Hepatocyte (in vitro differentiated cells): ENCODE measurements at regions not wholly inside any gene's neighbourhood (a gene's known extent, or its start where the extent isn't known, plus 50 kb on each side); places are given as distances from the start of the nearest gene placed in this dataset.

ENCODE experiments used
- DNase-seq: peaks from one replicate; pipeline ENCODE4 v3.0.0-alpha.2; 2016; ENCODE audit warnings: low spot score
- H2AFZ ChIP-seq: fragments of 200-600 bp; sonication (generic); 2 replicates; pipeline ENCODE4 v1.6.0; 2016; ENCODE audit warnings: antibody characterized with exemption, mild to moderate bottlenecking
- H3K27ac ChIP-seq: fragments of 200-600 bp; sonication (generic); 2 replicates; pipeline ENCODE4 v1.5.1; 2016; ENCODE audit warnings: mild to moderate bottlenecking
- H3K27me3 ChIP-seq: fragments of 200-600 bp; sonication (generic); 2 replicates; pipeline ENCODE4 v1.6.1; 2016
- H3K36me3 ChIP-seq: fragments of 200-600 bp; sonication (generic); replicated peaks from 2 replicates; pipeline ENCODE4 v1.5.1; 2016; ENCODE audit warnings: low read depth; ENCODE audit not compliant: insufficient read depth
- H3K4me1 ChIP-seq: fragments of 200-600 bp; sonication (generic); 2 replicates; pipeline ENCODE4 v1.5.1; 2016; ENCODE audit warnings: mild to moderate bottlenecking, moderate library complexity; ENCODE audit not compliant: insufficient read depth
- H3K4me2 ChIP-seq: fragments of 200-600 bp; sonication (generic); 2 replicates; pipeline ENCODE4 v1.6.0; 2016
- H3K4me3 ChIP-seq: fragments of 200-600 bp; sonication (generic); 2 replicates; pipeline ENCODE4 v1.5.1; 2016; ENCODE audit warnings: mild to moderate bottlenecking
- H3K79me2 ChIP-seq: fragments of 200-600 bp; sonication (generic); 2 replicates; pipeline ENCODE4 v1.6.0; 2017; ENCODE audit warnings: mild to moderate bottlenecking
- H3K9me2 ChIP-seq: fragments of 200-600 bp; sonication (generic); replicated peaks from 2 replicates; pipeline ENCODE4 v1.6.0; 2017; ENCODE audit warnings: mild to moderate bottlenecking; ENCODE audit not compliant: insufficient read depth
- H3K9me3 ChIP-seq: fragments of 200-600 bp; sonication (generic); 2 replicates; pipeline ENCODE4 v1.5.1; 2016; ENCODE audit warnings: low read depth, mild to moderate bottlenecking
- H4K20me1 ChIP-seq: fragments of 200-600 bp; sonication (generic); 2 replicates; pipeline ENCODE4 v1.6.0; 2016; ENCODE audit warnings: mild to moderate bottlenecking; ENCODE audit not compliant: insufficient read depth, poor library complexity, severe bottlenecking
- EZH2 ChIP-seq: fragments of 200-600 bp; sonication (generic); IDR thresholded peaks from 2 replicates; pipeline ENCODE4 v1.6.1; 2016; ENCODE audit warnings: antibody characterized with exemption, mild to moderate bottlenecking, borderline replicate concordance
- EZH2phosphoT487 ChIP-seq: fragments of 200-600 bp; sonication (generic); IDR thresholded peaks from one replicate; pipeline ENCODE4 v1.6.1; 2018; ENCODE audit warnings: antibody characterized with exemption, mild to moderate bottlenecking, low read depth, moderate library complexity; ENCODE audit not compliant: unreplicated experiment, severe bottlenecking
- WGBS: methylation state at CpG from one replicate; pipeline ENCODE4 v1.1.6; 2016; ENCODE audit warnings: low lambda C conversion rate; ENCODE audit errors: missing lambda C conversion rate; 5-methylcytosine and 5-hydroxymethylcytosine counted together
- TF ChIP-seq, protein P1 (sequence below): fragments of 200-600 bp; sonication (generic); IDR thresholded peaks from 2 replicates; pipeline ENCODE4 v1.5.1; 2016; ENCODE audit warnings: antibody characterized with exemption, mild to moderate bottlenecking; ENCODE audit not compliant: poor library complexity

DNA sequence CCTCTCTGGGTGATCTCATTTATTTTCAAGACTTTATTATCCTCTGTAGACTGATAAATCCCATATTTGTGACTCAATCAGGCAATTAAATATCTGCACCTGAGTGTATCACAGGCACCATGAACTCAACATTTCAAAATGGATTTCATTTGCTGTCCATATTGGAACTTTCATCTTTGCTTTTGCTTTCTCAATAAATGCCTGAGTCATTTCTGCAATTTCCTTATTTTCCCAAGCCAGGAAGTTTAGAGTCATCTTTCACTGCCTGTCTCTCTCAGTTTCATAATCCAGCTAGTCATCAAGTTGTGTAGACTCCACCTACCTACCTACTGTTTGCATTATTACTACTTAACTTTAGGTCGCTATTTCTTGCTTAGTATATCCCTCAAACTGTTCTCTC lies 540.9 kb downstream of the LMO4 start:
- TF ChIP-seq EZH2phosphoT487 (no peak), EZH2 (no peak)
- TF ChIP-seq, protein P1, sequence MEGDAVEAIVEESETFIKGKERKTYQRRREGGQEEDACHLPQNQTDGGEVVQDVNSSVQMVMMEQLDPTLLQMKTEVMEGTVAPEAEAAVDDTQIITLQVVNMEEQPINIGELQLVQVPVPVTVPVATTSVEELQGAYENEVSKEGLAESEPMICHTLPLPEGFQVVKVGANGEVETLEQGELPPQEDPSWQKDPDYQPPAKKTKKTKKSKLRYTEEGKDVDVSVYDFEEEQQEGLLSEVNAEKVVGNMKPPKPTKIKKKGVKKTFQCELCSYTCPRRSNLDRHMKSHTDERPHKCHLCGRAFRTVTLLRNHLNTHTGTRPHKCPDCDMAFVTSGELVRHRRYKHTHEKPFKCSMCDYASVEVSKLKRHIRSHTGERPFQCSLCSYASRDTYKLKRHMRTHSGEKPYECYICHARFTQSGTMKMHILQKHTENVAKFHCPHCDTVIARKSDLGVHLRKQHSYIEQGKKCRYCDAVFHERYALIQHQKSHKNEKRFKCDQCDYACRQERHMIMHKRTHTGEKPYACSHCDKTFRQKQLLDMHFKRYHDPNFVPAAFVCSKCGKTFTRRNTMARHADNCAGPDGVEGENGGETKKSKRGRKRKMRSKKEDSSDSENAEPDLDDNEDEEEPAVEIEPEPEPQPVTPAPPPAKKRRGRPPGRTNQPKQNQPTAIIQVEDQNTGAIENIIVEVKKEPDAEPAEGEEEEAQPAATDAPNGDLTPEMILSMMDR, result no peak
- no peak overlapping the region for H3K4me2 ChIP-seq

DNA sequence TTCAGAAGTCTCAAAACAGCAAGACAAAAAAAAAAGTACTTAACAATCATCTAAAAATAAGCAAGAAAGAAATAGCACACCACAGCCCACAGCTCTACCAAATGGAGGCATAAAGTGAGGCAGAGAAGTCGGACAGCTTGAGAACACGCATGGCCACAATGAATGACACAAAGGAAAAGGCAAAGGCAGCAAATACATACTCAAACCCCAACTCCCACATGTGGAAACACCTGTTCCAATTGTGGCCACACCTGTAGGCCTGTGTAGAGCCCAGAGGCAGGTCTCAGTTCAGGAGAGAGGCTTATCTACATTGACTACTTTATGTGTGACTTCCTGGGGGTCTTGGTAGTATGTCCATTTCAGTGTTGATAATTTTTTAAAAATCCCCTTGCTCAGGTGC lies 543.5 kb downstream of the LMO4 start:
- Histone ChIP-seq H3K4me3 (no peak overlapping the region), H4K20me1 (no peaks in the 10 kb centered on the region), H3K9me3 (no peaks in the 10 kb centered on the region), H3K4me1 (no peaks in the 10 kb centered on the region), H2AFZ (no peak overlapping the region), H3K4me2 (no peak overlapping the region), H3K36me3 (no peaks in the 10 kb centered on the region), H3K27me3 (no peaks in the 10 kb centered on the region), H3K79me2 (no peaks in the 10 kb centered on the region), H3K9me2 (no peaks in the 10 kb centered on the region), H3K27ac (no peak overlapping the region)
- 96% methylated on average over 2 of the region's 2 CpGs for WGBS
- DNase-seq, result no peak
- TF ChIP-seq EZH2phosphoT487 (no peak), EZH2 (no peak)
- TF ChIP-seq, protein P1, result no peak

More for the DNA sequence above, 540.9 kb downstream of the LMO4 start:
- H3K27me3 ChIP-seq, result no peaks in the 10 kb centered on the region
- peak overlapping the region; percentile 47 for H3K27ac ChIP-seq
- H3K36me3 ChIP-seq, result no peaks in the 10 kb centered on the region
- H2AFZ ChIP-seq, result peak overlapping the region; percentile 7
- DNase-seq, result peak; percentile 22
- H4K20me1 ChIP-seq, result no peaks in the 10 kb centered on the region
- WGBS, result 81% methylated on average over 1 of the region's 1 CpG
- H3K4me1 ChIP-seq, result no peaks in the 10 kb centered on the region
- no peak overlapping the region for H3K4me3 ChIP-seq
- H3K9me2 ChIP-seq, result no peaks in the 10 kb centered on the region
- no peaks in the 10 kb centered on the region for H3K79me2 ChIP-seq
- H3K9me3 ChIP-seq, result no peaks in the 10 kb centered on the region

DNA sequence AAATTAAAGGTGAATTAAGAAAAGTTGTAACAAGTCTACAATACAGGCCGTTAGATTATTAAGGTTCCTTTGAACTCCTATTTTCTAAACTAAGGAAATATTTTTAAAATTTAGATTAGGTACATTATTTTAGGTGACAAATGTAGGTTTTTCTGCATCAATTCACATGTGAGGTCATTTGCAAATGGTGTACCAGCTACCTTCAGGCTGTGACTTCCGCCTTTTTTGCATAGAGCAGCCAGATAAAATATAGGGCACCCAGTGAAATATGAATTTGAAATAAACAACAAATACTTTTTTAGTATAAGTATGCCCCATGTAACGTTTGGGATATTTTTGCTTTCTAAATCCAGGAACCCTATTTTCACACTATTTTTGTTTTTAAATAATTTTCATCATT lies 544.0 kb downstream of the LMO4 start:
- DNase-seq, result no peak
- TF ChIP-seq, protein P1, result no peak
- TF ChIP-seq EZH2phosphoT487 (no peak), EZH2 (no peak)
- H3K4me1 ChIP-seq, result no peaks in the 10 kb centered on the region
- 91% methylated on average over 3 of the region's 3 CpGs for WGBS
- no peak overlapping the region for H3K27ac ChIP-seq
- H3K79me2 ChIP-seq, result no peaks in the 10 kb centered on the region
- no peak overlapping the region for H2AFZ ChIP-seq
- no peak overlapping the region for H3K4me2 ChIP-seq
- H3K36me3 ChIP-seq, result no peaks in the 10 kb centered on the region
- no peak overlapping the region for H3K4me3 ChIP-seq
- H3K9me3 ChIP-seq, result no peaks in the 10 kb centered on the region
- H3K27me3 ChIP-seq, result no peaks in the 10 kb centered on the region
- H3K9me2 ChIP-seq, result no peaks in the 10 kb centered on the region
- no peaks in the 10 kb centered on the region for H4K20me1 ChIP-seq

DNA sequence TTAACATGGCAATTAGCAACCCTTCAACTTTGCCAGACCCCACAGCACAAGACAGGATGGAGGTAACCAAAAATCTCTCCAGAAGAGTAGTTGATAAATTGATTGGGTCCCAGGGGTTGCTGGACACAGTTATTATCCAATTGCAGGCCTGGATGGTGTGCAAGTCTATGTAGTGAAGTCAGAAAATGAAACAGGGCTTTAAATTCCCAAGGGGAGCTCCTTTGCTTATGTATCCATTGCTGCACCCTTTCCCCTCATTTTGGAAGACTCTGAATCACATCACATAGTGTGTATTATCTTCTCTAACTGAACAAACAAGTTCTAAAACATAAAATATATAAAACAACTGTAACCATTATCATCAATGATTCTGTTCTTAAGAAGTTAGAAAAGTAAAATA lies 550.2 kb downstream of the LMO4 start:
- no peaks in the 10 kb centered on the region for H3K4me1 ChIP-seq
- H3K9me3 ChIP-seq, result no peaks in the 10 kb centered on the region
- H2AFZ ChIP-seq, result no peak overlapping the region
- H3K4me3 ChIP-seq, result no peak overlapping the region
- no peaks in the 10 kb centered on the region for H3K36me3 ChIP-seq
- no peaks in the 10 kb centered on the region for H4K20me1 ChIP-seq
- H3K4me2 ChIP-seq, result no peak overlapping the region
- H3K27ac ChIP-seq, result no peak overlapping the region
- H3K9me2 ChIP-seq, result no peaks in the 10 kb centered on the region
- no peak for DNase-seq
- H3K79me2 ChIP-seq, result no peaks in the 10 kb centered on the region
- no peak for TF ChIP-seq EZH2
- H3K27me3 ChIP-seq, result no peaks in the 10 kb centered on the region
